Neuronal stem cell (in vitro differentiated cells): ENCODE measurements at regions not wholly inside any gene's neighbourhood (a gene's known extent, or its start where the extent isn't known, plus 50 kb on each side); places are given as distances from the start of the nearest gene placed in this dataset.

Source experiments
- DNase-seq: peaks from one replicate; pipeline ENCODE4 v3.0.0-alpha.2; 2013; ENCODE audit warnings: low spot score
- H2AFZ ChIP-seq: one replicate; pipeline ENCODE4 v1.6.1; 2013; ENCODE audit warnings: mild to moderate bottlenecking, low read length, inconsistent platforms
- H2AK5ac ChIP-seq: 2 replicates; pipeline ENCODE4 v1.6.1; 2013; ENCODE audit warnings: low read depth, mild to moderate bottlenecking, inconsistent platforms, low read length, moderate library complexity, mixed read lengths
- H2BK120ac ChIP-seq: 2 replicates; pipeline ENCODE4 v1.6.1; 2013; ENCODE audit warnings: low read depth, mild to moderate bottlenecking, inconsistent platforms, low read length, moderate library complexity, mixed read lengths
- H2BK12ac ChIP-seq: one replicate; pipeline ENCODE4 v1.6.1; 2013; ENCODE audit warnings: low read length, inconsistent platforms
- H2BK15ac ChIP-seq: 2 replicates; pipeline ENCODE4 v1.6.1; 2013; ENCODE audit warnings: mild to moderate bottlenecking, low read length, inconsistent platforms, mixed read lengths
- H2BK5ac ChIP-seq: one replicate; pipeline ENCODE4 v1.6.1; 2013; ENCODE audit warnings: inconsistent platforms, mild to moderate bottlenecking, low read length, moderate library complexity
- H3K14ac ChIP-seq: one replicate; pipeline ENCODE4 v1.6.1; 2013; ENCODE audit warnings: low read length, inconsistent platforms
- H3K18ac ChIP-seq: 2 replicates; pipeline ENCODE4 v1.6.1; 2013; ENCODE audit warnings: low read length, inconsistent platforms
- H3K23ac ChIP-seq: 2 replicates; pipeline ENCODE4 v1.6.1; 2013; ENCODE audit warnings: low read depth, mild to moderate bottlenecking, mixed read lengths, low read length, inconsistent platforms; ENCODE audit not compliant: poor library complexity
- H3K27ac ChIP-seq: replicated peaks from 3 replicates; pipeline ENCODE4 v1.5.1; 2013; ENCODE audit warnings: low read length, inconsistent platforms
- H3K27me3 ChIP-seq, 3 experiments: 2 replicates each; pipeline ENCODE4 v1.6.1; 2013; ENCODE audit warnings: low read length in 3 of 3, mild to moderate bottlenecking in 2 of 3, inconsistent platforms in 1 of 3, low read depth in 1 of 3, mixed read lengths in 1 of 3, moderate library complexity in 1 of 3; ENCODE audit not compliant: control insufficient read depth in 3 of 3, insufficient read depth in 3 of 3
- H3K36me3 ChIP-seq, 2 donors: replicated peaks in 1 of 2; 2 replicates each; pipeline ENCODE4 v1.6.1; 2013; ENCODE audit warnings: low read length in 2 of 2; ENCODE audit not compliant: control insufficient read depth in 2 of 2, insufficient read depth in 2 of 2
- H3K4ac ChIP-seq: 2 replicates; pipeline ENCODE4 v1.6.1; 2013; ENCODE audit warnings: inconsistent platforms, mild to moderate bottlenecking, low read length, moderate library complexity
- H3K4me1 ChIP-seq, 2 donors: 1 replicate in 1 of 2; 2 replicates in 1 of 2; pipeline ENCODE4 v1.6.1; 2013; ENCODE audit warnings: low read length in 2 of 2, low read depth in 1 of 2; ENCODE audit not compliant: control insufficient read depth in 2 of 2, insufficient read depth in 1 of 2
- H3K4me2 ChIP-seq: one replicate; pipeline ENCODE4 v1.6.1; 2013; ENCODE audit warnings: mild to moderate bottlenecking, low read length, inconsistent platforms; ENCODE audit not compliant: insufficient read depth, poor library complexity, severe bottlenecking
- H3K4me3 ChIP-seq, 2 donors: 2 replicates each; pipeline ENCODE4 v1.5.1; 2013; ENCODE audit warnings: low read length in 2 of 2, mild to moderate bottlenecking in 2 of 2, inconsistent platforms in 1 of 2, moderate library complexity in 1 of 2
- H3K79me1 ChIP-seq: one replicate; pipeline ENCODE4 v1.6.1; 2013; ENCODE audit warnings: low read depth, mild to moderate bottlenecking, inconsistent platforms, low read length, moderate library complexity
- H3K9ac ChIP-seq: one replicate; pipeline ENCODE4 v1.6.1; 2013; ENCODE audit warnings: mild to moderate bottlenecking, low read depth, low read length, inconsistent platforms; ENCODE audit not compliant: poor library complexity
- H3K9me3 ChIP-seq, 2 donors: replicated peaks in 1 of 2; 2 replicates each; pipeline versions ENCODE3 to v1.6.1; 2013; ENCODE audit warnings: low read length in 2 of 2, mild to moderate bottlenecking in 2 of 2, inconsistent platforms in 1 of 2, low read depth in 1 of 2, mixed read lengths in 1 of 2, moderate library complexity in 1 of 2; ENCODE audit not compliant: control insufficient read depth in 2 of 2, insufficient read depth in 1 of 2
- H4K8ac ChIP-seq: one replicate; pipeline ENCODE4 v1.6.1; 2013; ENCODE audit warnings: low read depth, mild to moderate bottlenecking, inconsistent platforms, low read length, moderate library complexity
- H4K91ac ChIP-seq: one replicate; pipeline ENCODE4 v1.6.1; 2013; ENCODE audit warnings: low read length, low read depth, mild to moderate bottlenecking, inconsistent platforms; ENCODE audit not compliant: poor library complexity
- WGBS, 2 donors: extraction: QIAGEN DNeasy Blood & Tissue Kit; methylation state at CpG; one replicate each; pipeline ENCODE4 v1.1.7; 2013; ENCODE audit warnings: missing lambda C conversion rate in 2 of 2, mixed read lengths in 1 of 2; ENCODE audit not compliant: insufficient read length in 2 of 2, insufficient replicate concordance in 1 of 2; ENCODE audit errors: extremely low coverage in 2 of 2; 5-methylcytosine and 5-hydroxymethylcytosine counted together

DNA sequence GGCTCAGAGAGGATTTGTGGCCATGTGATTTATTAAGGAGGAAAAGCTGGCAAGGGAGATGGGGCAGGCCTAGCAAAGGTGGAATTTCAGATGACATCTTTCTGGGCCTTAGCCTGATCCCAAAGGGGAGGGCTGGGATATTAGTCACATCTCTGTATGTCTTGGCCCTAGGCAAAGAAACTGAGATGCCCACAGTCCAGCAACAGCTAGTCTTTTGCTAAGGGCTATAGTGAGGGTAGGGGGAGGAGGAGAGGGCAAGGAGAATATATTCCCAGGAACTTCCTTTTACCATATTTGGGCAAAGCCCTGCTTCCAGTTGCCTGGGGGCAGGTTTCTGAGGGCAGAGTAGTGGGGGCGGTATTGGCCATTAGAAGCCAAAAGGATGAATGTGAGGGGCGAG, 209.8 kb upstream of the NR3C2 start:
- Histone ChIP-seq H3K4me3 (no peak overlapping the region), H3K79me1 (no peaks in the 10 kb centered on the region), H2AFZ (no peak overlapping the region), H3K27ac (no peak overlapping the region), H2AK5ac (no peak overlapping the region), H3K9ac (no peak overlapping the region), H3K9me3 (no peaks in the 10 kb centered on the region), H2BK15ac (no peak overlapping the region), H4K91ac (no peak overlapping the region), H4K8ac (no peak overlapping the region), H3K23ac (no peak overlapping the region), H3K27me3 (no peaks in the 10 kb centered on the region), H2BK120ac (no peak overlapping the region), H2BK12ac (no peak overlapping the region), H2BK5ac (no peak overlapping the region), H3K4me2 (no peak overlapping the region), H3K4ac (no peak overlapping the region), H3K18ac (no peak overlapping the region), H3K36me3 (no peaks in the 10 kb centered on the region), H3K14ac (no peak overlapping the region), H3K4me1 (no peaks in the 10 kb centered on the region)
- WGBS, 2 donors: no CpG with 5 or more reads among the region's 2 CpGs
- no peak for DNase-seq

DNA sequence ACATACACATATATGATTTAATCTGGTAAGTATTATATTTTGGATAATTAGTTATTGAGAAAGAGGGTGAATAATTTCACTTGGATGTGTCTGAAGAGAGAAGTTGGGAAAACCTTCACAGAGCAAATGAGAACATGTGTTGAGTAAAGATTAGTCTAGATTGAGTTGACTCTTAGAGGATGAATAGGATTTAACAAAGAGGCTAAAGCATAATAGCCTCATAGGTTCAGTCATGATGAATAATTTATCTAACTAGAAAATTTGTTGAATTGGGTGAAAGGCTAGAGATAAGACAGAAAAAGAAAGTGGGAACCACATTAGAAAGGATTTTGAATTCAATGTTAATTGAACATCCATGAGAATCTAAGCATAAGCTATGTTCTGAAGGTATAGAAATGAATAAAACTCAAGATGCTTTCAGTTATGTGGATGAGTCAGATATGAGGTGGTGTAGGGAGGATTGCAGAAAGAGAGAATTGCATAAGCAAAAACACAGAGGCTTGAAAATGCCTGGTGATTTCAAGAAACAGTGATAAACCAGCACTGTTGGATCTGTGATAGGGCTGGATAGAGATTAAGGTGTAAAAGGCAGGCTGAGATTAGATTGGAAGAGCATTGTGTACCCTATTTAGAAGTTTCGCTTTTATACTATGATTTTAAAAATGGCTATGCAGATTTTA, 207.6 kb upstream of the NR3C2 start:
- no peak overlapping the region for H2AK5ac ChIP-seq
- H3K14ac ChIP-seq: no peak overlapping the region
- H3K4ac ChIP-seq: no peak overlapping the region
- DNase-seq: no peak
- WGBS, 2 donors: no CpG with 5 or more reads among the region's 1 CpG
- H2AFZ ChIP-seq: no peak overlapping the region
- H3K79me1 ChIP-seq: no peaks in the 10 kb centered on the region
- no peaks in the 10 kb centered on the region for H3K9me3 ChIP-seq
- no peak overlapping the region for H2BK5ac ChIP-seq
- no peak overlapping the region for H4K91ac ChIP-seq
- H3K4me3 ChIP-seq: no peak overlapping the region
- no peak overlapping the region for H4K8ac ChIP-seq
- H3K4me1 ChIP-seq: no peaks in the 10 kb centered on the region
- no peak overlapping the region for H2BK15ac ChIP-seq
- H3K27ac ChIP-seq: no peak overlapping the region
- H3K27me3 ChIP-seq: no peaks in the 10 kb centered on the region
- H3K9ac ChIP-seq: no peak overlapping the region
- no peaks in the 10 kb centered on the region for H3K36me3 ChIP-seq
- no peak overlapping the region for H2BK120ac ChIP-seq
- no peak overlapping the region for H3K23ac ChIP-seq
- no peak overlapping the region for H3K18ac ChIP-seq
- no peak overlapping the region for H3K4me2 ChIP-seq
- no peak overlapping the region for H2BK12ac ChIP-seq

DNA sequence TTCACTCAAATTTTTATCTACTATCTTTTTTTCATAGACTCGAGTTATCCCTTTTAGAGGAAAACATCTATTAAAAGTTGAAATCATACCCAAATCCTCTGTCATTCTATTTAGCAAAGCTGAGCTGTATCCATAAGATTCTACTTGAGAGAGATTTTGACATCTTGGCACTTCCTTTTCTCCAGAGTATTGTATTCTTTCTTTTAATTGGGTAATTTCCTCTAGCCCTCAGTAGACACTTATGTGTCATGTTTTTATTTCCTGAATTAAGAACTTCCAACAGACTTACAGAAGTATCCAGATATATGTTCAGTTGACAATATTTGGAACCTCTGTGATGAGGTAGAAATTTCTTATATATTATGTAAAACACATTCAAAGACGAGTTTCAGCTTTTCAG, 201.6 kb upstream of the NR3C2 start:
- H3K18ac ChIP-seq: no peak overlapping the region
- H2BK15ac ChIP-seq: no peak overlapping the region
- H2AK5ac ChIP-seq: no peak overlapping the region
- no peak overlapping the region for H3K9ac ChIP-seq
- no peaks in the 10 kb centered on the region for H3K36me3 ChIP-seq
- no peaks in the 10 kb centered on the region for H3K4me1 ChIP-seq
- no peak overlapping the region for H2BK5ac ChIP-seq
- H3K23ac ChIP-seq: no peak overlapping the region
- no peak overlapping the region for H3K4ac ChIP-seq
- H2AFZ ChIP-seq: no peak overlapping the region
- no peak overlapping the region for H3K14ac ChIP-seq
- no peak overlapping the region for H2BK120ac ChIP-seq
- H4K8ac ChIP-seq: no peak overlapping the region
- no peaks in the 10 kb centered on the region for H3K27me3 ChIP-seq
- no peak overlapping the region for H3K4me3 ChIP-seq
- no peak overlapping the region for H2BK12ac ChIP-seq
- H3K9me3 ChIP-seq: no peaks in the 10 kb centered on the region
- H3K79me1 ChIP-seq: no peaks in the 10 kb centered on the region
- no peak overlapping the region for H4K91ac ChIP-seq
- H3K27ac ChIP-seq: no peak overlapping the region
- DNase-seq: no peak
- no CpG with 5 or more reads among the region's 2 CpGs for WGBS, 2 donors
- H3K4me2 ChIP-seq: no peak overlapping the region

DNA sequence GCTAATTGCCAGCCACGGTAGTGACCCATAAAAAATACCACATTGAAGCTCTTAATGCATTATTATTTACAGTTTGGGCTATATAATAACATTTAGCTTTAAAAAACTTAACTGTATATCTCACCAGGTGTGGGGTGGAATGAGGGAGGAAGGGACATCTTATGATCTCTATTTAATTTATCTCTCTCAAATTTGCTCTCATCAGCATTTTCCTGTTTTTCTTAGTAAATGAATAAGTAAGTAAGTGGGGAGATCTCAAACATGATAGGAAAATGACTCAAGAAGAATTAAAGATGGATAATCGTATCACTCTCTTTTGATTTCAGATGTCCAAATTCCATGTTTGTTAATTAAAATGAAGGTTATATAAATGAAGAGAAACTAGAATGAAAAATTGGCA, 200.7 kb upstream of the NR3C2 start:
- no peak overlapping the region for H2BK12ac ChIP-seq
- no peak overlapping the region for H3K14ac ChIP-seq
- H3K4me1 ChIP-seq: no peaks in the 10 kb centered on the region
- no peak for DNase-seq
- H3K36me3 ChIP-seq: no peaks in the 10 kb centered on the region
- H2BK15ac ChIP-seq: no peak overlapping the region
- H2BK5ac ChIP-seq: no peak overlapping the region
- no peak overlapping the region for H3K23ac ChIP-seq
- H3K4me3 ChIP-seq: no peak overlapping the region
- no peak overlapping the region for H4K8ac ChIP-seq
- no peaks in the 10 kb centered on the region for H3K9me3 ChIP-seq
- H2BK120ac ChIP-seq: no peak overlapping the region
- H3K27me3 ChIP-seq: no peaks in the 10 kb centered on the region
- H2AK5ac ChIP-seq: no peak overlapping the region
- H3K27ac ChIP-seq: no peak overlapping the region
- H4K91ac ChIP-seq: no peak overlapping the region
- H2AFZ ChIP-seq: no peak overlapping the region
- no peak overlapping the region for H3K18ac ChIP-seq
- no peak overlapping the region for H3K9ac ChIP-seq
- H3K79me1 ChIP-seq: no peaks in the 10 kb centered on the region
- WGBS, 2 donors: no CpG with 5 or more reads among the region's 2 CpGs
- no peak overlapping the region for H3K4me2 ChIP-seq
- H3K4ac ChIP-seq: no peak overlapping the region
